Suprapubic skin (tissue), 4 donors: ENCODE measurements at regions not wholly inside any gene's neighbourhood (a gene's known extent, or its start where the extent isn't known, plus 50 kb on each side); places are given as distances from the start of the nearest gene placed in this dataset.

Experiments used
- CTCF ChIP-seq, 2 donors: fragments of 200-600 bp in 1 of 2; fragments of 450-650 bp in 1 of 2; sonication (generic) in 1 of 2; IDR thresholded peaks; one replicate each; pipeline ENCODE4 v1.5.1; 2016 to 2019; ENCODE audit warnings: antibody characterized with exemption in 2 of 2, mild to moderate bottlenecking in 1 of 2, moderate library complexity in 1 of 2
- POLR2A ChIP-seq, 2 donors: fragments of 450-650 bp; IDR thresholded peaks; one replicate each; pipeline ENCODE4 v1.6.1; 2017; ENCODE audit warnings: antibody characterized with exemption in 2 of 2, mild to moderate bottlenecking in 2 of 2, moderate library complexity in 2 of 2
- POLR2AphosphoS5 ChIP-seq, 3 donors: sonication (generic); formaldehyde crosslinking; IDR thresholded peaks; one replicate each; pipeline ENCODE4 v1.6.1; 2017; ENCODE audit warnings: antibody characterized with exemption in 3 of 3

- TF ChIP-seq CTCF (IDR thresholded peaks at IDR 0.05) (no peak), POLR2A (IDR thresholded peaks at IDR 0.05) (no peak), POLR2AphosphoS5 (IDR thresholded peaks at IDR 0.05) (no peak)
Observed at GRCh38 chr5:68643064-68643463, 427.5 kb downstream of the PIK3R1 start.
